CD4-positive, alpha-beta T cell treated with Interleukin-21 for 1 hour (primary cell): ENCODE measurements at regions not wholly inside any gene's neighbourhood (a gene's known extent, or its start where the extent isn't known, plus 50 kb on each side); places are given as distances from the start of the nearest gene placed in this dataset.
"Not testable (repeated sequence)": the region's sequence is repeated elsewhere in the genome, so short reads cannot be mapped to it uniquely, and the experiment has no call there.

Source experiments
- DNase-seq: peaks from one replicate; pipeline ENCODE4 v3.0.0-alpha.2; 2020

- not testable (repeated sequence) for DNase-seq
Measured at GRCh38 chr13:21263909-21264308, 87.5 kb downstream of the MRPL57 start.

DNA sequence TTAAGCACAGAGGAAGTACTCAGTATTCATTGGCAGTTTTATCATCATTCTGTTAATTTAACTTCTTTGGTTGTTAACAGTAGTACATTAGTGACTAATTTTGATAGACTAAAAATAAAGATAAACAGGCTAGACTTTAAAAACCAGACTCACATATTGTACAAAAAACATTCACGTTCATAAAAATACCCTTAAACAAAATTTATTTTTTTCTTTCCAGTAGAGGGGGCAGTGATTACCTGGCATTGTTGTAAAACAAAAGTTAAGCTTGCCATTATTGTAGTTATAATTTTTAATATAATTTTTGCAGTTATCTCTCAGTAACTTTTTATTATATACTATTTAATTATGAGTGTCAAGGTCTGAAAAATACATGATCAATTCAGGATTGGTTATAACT is 92.0 kb downstream of the MRPL57 start:
- not testable (repeated sequence) for DNase-seq

GRCh38 chr13:21272439-21272838 is 96.0 kb downstream of the MRPL57 start:
- not testable (repeated sequence) for DNase-seq

GRCh38 chr13:21274457-21274856 is 98.0 kb downstream of the MRPL57 start:
- not testable (repeated sequence) for DNase-seq

DNA sequence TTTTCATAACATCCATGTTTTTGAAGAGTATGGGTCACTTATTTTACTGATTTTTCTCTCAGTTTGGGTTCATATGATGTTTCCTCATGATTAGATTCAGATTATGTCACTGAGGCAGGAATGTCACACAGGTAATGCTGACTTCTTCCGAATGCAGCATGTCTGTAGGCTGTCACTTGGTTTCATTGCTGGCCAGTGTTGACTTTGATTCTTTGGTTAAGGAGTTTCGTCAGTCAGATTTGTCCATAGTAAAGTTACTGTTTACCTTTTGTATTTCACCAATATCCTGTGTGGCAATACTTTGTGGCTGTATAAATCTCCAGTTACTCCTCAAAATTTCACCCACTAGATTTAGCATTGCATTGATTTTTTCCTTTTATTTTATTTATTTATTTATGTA is 105.6 kb downstream of the MRPL57 start:
- DNase-seq, result no peak

DNA sequence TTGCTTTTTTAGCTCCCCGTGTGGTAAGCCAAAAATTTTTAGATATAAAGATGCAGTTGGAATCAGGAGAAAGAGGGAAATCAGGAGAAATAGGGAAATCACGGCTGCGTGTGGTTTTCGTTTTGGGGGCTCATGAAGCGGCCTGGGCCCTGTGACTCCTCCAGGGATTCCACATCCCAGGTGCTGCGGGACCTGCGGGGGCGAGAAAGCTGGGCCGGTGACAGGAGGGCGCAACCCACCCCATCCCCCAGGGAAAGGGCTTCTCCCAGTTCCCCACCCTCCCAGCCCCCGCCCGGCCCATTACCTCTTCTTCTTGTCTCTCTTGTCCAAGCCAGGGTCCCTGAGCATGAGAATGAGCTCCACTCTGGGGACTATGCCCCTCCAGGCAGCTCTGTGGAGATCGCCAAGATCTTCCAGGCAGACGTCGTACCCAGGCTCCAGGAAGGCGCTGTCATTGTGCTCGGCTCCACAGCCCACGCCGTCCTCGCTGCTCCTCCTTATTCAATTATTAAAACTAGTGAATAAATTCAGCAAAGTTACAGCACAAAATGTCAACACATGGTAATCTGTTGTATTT is 111.0 kb downstream of the MRPL57 start:
- no peak for DNase-seq

GRCh38 chr13:21289475-21289874 is 113.0 kb downstream of the MRPL57 start:
- no peak for DNase-seq

DNA sequence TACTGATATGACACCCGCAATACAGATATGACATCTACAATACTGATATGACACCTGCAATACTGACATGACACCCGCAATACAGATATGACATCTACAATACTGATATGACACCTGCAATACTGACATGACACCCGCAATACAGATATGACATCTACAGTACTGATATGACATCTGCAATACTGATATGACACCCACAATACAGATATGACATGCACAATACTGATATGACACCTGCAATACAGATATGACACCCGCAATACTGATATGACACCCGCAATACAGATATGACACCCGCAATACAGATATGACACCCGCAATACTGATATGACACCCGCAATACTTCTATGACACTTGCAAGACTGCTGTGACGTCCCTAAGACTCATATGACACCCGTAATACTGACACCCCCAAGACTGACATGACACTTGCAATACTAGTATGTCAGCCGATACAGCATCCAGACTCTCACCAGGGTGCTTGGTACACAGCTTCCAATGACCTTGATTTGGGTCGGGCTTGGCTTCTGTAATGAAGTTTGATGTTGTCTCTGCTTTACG is 114.1 kb downstream of the MRPL57 start:
- DNase-seq, result not testable (repeated sequence)

DNA sequence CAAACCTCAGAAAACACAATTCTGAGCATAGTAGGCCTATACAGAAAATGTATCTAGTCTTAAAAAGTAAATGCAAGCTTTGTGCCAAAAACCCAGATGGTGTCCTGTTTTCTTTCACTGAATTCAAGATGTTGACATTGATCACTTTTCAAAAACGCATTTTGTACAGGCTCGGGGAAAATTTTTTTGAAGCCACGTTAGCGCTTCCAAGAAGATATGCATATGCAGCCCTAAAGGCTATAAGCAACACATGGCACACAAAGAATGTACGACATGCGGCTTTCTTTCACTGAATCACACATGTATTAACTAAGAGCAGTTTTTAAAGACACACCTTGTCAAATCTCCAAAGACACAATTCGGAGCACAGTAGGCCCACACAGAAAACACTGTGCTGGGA is 115.4 kb downstream of the MRPL57 start:
- DNase-seq, result no peak

DNA sequence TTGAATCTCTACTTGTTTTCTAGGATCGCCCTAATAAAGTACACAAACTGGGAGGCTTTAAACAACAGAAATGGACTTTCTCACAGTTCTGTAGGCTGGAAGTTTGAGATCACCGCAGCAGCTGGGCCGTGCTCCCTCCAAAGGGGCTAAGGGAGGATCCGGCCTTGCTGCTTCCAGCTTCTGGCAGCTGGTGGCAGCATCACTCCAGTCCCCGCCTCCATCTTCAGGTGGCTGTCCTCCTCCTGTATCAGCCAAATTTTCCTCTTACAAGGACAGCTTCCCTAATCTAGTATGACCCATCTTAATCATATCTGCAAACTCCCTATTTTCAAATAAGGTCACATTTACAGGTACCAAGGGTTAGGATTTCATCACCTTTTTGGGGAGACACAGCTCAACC is 120.5 kb downstream of the MRPL57 start:
- peak; percentile 42 for DNase-seq

DNA sequence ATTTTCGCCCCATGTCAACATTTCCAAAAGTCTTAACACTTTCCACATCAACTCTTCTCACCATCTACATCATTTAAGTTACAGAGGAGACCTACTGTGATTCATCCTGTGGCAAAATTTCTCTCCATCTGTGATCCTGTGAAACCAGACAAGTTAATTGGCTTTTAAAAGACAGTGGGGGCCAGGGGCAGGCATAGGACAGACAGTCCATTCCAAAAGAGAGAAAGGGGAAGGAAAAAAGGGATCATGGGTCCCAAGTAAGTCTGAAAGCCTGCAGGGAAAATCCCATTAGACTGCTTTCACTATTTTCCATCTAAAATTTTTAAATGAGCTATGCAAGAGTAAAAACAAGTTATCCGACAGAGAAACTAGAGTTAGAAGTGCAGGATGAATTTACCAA is 121.0 kb downstream of the MRPL57 start:
- peak; percentile 2 for DNase-seq

GRCh38 chr13:21297914-21298831 is 121.7 kb downstream of the MRPL57 start:
- peak; percentile 89 for DNase-seq

- DNase-seq, result no peak
Measured at GRCh38 chr13:21304256-21304655, 127.8 kb downstream of the MRPL57 start.

GRCh38 chr13:21306300-21307073 is 130.0 kb downstream of the MRPL57 start:
- not testable (repeated sequence) for DNase-seq

- DNase-seq, result not testable (repeated sequence)
Measured at GRCh38 chr13:21307158-21307557, 130.7 kb downstream of the MRPL57 start.

GRCh38 chr13:21308906-21309305 is 132.4 kb downstream of the MRPL57 start:
- no peak for DNase-seq

GRCh38 chr13:21309542-21310172 is 133.2 kb downstream of the MRPL57 start:
- DNase-seq, result no peak

DNA sequence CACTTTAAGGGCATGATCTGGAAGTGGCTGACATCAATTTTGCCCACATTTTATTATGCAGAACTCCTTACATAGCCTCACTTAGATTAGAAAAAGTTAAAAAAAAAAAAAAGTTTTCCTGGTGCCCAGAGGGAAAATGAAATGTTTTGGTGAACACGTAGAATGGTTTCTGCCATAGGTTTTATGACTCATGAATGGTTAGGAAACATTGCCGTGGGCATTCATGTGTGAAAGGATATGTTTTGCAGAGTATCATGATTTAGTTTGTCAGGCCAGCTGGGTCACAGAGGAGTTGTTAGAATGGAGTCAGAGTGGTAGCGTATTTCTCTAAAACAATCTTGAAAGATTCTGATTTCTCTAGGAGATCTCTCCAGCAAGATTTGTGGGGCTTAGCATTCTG is 133.8 kb downstream of the MRPL57 start:
- DNase-seq, result no peak

GRCh38 chr13:21314976-21315375 is 138.5 kb downstream of the MRPL57 start:
- not testable (repeated sequence) for DNase-seq

DNA sequence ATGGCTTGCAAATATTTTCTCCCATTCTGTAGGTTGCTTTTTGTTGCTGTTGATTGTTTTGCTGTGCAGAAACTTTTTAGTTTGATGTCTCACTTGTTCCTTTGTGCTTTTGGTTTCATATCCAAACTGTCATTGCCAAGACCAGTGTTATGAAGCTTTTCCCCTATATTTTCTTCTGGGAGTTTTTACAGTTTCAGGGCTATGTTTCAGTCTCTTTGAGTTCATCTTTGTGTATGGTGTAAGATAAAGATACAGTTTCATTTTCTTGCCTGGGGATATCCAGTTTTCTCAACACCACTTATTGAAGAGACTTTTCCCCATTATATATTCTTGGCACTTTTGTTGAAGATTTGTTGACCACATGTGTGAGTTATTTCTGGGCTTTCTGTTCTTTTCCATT is 139.9 kb downstream of the MRPL57 start:
- DNase-seq, result no peak

DNA sequence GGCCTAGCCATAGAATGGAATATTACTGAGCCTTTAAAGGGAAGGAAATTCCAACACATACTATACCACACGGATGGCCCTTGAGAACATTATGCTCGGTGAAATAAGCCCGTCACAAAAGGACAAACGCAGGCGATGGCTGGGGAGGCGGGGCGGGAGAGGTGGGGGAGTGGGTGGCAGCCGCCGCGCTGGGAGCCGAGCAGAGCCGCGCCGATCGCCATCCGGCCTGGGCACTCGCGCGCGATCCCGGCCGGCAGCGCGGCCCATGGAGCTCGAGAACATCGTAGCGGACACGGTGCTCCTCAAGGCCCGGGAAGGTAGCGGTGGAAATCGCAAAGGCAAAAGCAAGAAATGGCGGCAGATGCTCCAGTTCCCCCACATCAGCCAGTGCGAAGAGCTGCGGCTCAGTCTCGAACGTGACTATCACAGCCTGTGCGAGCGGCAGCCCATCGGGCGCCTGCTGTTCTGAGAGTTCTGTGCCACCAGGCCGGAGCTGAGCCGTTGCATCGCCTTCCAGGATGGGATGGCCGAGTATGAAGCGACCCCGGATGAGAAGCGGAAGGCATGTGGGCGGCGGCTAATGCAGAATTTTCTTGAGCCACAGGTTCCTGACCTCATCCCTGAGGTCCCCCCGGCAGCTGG is 140.1 kb downstream of the ZDHHC20 start:
- DNase-seq, result no peak
